8988T (cell line): ENCODE measurements at regions not wholly inside any gene's neighbourhood (a gene's known extent, or its start where the extent isn't known, plus 50 kb on each side); places are given as distances from the start of the nearest gene placed in this dataset.

Source experiments
- DNase-seq: peaks from one replicate; pipeline ENCODE4 v3.0.0; 2011

DNA sequence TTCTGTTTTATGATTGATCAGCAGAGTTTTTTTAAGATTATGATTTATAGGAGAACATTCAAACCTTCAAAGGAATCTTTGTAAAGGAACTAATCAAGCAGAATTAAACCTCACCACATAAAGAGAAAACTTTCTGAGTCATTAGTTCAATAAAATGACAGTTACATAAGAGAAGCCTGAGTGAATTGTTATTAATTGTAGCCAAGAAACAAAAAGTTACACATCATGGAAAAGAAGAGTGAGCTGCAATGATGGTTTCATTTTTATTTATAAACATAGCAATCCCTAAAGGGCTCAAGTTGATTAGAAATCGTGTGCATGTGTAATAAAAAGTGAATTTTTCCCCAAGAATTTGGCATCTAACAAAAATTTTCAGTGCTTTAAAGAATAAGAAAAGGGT is 731.4 kb downstream of the LTN1 start:
- no peak for DNase-seq

DNA sequence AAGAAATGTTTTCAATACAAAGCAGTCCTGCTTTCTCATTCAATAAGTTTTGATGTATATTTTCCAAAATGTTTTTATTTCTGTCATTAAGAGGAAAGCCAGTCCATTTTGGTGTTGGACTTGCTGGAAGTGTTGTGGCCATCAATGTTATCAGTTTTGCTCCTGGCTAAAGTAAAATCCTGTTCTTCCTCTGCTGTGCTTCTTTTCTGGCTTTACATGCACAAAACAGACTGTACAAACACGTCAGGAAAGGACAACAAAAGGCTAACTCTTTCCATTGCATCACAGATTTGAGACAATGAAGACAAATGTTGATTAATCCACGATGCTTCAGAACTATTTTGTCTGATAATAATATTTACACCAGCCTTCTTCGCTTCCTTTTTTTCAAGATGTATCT is 735.4 kb downstream of the LTN1 start:
- no peak for DNase-seq

DNA sequence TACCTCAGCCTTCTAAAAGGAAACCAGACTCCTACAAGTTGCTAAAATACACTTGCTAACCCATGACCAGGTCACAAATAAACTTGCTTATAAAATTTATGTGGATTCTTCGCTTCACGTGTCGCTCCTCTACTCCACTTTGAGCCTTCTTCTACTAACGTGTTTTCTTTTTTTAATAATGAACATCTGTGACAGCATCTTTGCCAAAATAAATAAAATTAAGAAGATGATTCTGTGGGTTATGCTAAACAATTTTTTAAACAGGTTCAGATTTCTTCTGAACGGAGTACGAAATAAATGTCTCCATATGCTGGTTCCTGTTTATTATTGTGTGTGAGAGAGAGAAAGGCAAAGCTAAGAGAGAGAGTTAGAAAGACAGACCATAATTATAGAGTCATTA is 735.8 kb downstream of the LTN1 start:
- no peak for DNase-seq

DNA sequence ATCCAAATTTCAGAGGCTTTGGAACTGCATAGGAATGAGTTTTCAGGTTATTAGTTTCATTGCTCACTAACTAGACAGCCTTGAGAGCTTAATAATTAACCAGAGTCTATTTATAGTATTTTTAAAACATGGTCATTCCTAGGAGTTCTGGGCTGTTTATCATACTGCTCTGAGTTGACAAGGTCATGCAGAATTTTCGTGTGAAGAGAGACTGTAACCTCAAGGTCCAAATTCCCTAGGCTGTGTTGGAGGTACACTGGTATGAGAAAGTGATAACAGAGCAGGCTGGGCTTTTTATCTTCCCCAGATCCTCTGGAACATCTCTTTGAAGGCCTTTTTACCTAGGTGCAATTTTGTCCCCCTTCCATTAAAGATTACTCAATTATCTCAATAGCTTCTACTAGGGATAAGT is 736.3 kb downstream of the LTN1 start:
- DNase-seq: no peak

DNA sequence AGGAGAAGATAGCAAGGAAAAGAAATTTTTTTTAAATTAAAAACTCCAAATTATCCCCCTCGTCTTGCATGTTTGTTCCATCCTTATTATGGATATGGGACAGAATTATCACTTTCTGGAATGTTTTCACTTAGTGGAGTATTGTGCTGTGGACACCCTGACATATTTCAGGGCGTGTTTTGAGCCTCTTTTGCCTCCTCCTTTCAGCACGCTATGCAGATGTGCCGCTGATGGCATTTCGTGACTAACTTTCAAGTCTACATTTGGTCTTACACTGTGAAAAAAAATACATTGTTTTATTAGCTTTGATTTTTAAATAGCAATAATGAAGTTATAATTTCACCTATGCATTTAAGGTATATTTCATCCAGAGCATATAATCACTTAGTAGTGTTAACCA is 738.7 kb downstream of the LTN1 start:
- no peak for DNase-seq

DNA sequence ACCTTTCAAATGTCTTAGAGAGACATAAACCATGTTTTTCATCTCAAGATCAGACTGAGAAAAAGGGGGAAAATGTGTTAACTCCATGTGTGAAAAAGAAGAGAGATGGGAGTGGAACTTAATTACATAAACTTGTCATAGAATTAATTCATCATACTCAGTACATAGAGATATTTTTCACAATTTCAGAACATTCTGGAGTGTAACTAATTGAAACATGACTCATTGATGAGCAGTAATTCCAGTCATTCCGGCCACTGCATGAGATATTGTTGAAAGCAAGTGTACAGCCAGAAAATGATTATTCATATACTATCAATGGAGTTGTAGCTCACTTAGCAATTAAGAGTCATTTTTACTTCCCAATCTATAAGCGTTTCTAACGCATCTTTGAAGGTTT is 739.3 kb downstream of the LTN1 start:
- no peak for DNase-seq

DNA sequence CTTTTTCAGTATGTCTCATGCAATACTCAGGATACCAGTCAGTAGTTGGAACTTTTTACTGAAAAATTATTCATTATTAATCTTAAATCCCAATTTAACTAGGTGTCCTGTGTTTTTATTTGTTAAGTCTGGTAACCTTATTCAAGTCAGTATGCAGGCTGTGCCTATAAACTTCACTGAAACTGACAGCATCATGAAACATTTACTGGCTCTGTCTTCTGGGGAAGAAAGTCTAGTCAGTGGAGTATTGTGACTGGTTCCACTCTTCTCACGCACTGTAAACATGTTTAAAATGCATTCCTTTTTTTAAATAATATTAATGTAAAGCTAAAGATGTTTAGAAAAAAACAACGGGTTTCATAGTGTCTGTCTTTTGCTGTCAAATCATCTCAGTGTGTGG is 739.7 kb downstream of the LTN1 start:
- DNase-seq: no peak

DNA sequence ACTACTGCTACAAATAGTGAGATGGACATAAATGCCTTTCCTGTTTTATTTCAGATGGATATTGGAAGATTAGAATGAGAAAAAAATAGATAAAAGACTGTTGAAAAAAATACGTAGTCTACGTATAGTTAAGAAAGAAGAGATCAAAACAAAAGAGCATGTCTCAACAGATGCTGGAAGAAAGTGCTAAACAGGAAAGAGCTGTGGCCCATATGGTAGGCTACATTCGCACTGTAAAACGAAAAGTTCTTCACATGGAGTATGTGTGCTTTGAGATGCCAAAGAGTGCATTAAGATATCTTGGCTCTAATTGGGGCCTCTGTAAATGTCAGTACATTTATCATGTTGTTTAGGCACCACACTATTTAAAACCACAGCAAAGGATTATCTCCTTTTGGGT is 741.7 kb downstream of the LTN1 start:
- DNase-seq: no peak

DNA sequence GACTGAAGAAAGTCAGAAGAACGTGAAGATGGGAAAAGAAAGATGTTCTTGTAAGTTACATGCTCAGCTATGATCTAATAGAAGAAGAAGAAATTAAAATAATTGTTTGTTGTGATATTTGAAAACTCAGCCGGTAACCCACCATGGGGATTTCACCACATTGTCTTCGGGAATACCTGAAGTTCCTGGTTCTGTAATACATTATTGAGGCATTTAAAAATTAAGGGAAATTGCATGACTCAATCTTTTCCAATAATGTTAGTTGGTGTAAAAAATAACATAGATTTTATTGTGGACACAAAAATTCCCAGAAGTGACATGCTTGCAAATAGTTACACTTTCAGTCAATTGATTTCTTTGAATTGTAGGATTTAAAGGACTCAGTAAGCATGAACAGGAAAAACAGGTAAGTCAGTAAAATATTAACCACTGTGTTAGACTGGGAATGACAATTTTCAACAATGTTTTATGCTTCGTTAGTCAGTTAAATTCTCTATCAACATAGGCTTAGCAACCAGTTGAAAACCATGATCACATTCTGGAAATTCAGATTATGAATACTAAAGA is 745.1 kb downstream of the LTN1 start:
- DNase-seq: no peak

DNA sequence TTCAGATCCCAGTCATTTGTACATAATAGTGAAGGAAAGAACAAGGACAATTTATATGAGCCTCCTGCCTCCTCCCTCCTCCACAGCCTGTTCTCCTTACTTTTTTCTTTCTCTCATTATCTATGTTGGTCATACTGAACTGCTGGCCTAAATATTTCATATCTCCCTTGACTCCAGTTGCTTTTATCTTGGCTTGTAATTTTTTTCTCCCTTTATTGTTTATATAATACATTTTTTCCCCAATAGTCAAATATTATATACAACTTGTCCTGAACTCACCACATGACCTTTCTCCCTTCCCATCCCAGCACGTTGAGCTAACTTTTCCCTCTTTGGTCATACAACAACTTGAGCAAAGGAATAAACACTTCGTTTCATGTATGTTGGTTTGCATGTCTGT is 752.1 kb downstream of the LTN1 start:
- no peak for DNase-seq

DNA sequence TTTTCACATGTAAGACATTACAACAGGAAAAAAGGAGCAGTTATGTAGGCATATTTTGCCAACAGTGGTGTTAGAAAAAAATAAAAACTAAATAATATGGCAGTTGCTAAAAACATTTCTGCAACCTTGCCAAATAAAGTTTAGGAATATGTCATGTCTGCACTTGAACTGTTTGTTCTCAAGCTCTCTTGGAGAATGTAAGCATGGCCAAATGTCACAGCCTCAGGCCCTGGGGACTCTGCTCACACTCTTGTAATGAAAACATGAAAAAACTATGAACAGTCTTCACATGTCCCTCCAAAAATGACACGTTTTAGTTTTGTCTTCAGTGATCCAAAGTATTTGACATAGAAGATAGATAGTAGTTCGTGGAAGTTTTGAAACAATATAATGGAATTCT is 753.3 kb downstream of the LTN1 start:
- DNase-seq: no peak

DNA sequence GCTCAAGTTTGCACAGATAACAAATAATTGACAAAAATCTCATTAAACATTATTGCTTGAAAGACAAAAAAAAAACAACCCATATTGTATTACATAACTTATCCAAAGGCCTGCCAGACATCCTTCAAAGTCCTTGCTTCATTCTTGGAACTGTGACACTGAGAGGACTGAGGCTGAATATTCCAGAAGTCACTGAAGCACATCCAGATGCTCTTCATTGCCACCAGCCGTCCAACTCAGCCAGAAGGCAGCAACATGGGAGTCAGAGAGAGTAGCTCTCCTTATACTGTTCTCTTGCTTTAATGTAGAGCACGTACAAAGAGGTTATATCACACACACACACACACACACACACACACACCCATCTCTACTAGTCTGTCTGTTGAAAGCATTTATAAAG is 755.0 kb downstream of the LTN1 start:
- DNase-seq: no peak

DNA sequence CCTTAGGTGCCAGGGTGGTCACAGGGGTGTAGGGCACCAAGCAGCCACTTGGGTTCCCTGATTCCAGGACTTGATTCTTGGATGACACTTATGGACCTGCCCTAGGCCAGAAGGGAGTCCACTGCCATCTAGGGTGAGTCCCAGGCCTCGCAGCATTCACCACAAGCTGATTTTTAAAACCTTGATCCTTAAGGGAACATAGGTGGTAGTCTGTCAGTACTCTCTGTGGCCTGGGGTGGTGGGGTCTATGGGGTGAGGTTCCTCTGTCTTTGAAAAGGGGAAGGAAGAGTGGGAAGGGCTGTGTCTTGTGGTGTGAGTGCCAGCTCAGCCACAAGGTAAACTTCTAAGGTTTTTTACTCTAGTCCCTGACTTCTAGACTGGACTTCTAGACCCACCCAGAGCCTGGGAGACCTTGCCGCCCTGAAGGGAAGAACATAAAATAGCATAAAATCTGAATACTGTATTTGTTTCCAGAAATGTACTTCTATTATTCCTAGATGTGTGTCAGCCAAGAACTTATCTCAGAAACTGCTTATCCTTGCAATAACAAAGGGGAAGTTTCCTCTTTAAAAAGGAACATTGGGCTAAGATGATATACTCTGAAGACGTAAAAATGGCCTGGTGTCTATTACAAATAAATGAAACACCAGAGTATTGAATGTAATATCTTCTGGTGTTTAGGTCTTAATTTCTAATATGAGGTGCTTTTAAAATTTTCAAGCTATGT is 757.3 kb downstream of the LTN1 start:
- no peak for DNase-seq

DNA sequence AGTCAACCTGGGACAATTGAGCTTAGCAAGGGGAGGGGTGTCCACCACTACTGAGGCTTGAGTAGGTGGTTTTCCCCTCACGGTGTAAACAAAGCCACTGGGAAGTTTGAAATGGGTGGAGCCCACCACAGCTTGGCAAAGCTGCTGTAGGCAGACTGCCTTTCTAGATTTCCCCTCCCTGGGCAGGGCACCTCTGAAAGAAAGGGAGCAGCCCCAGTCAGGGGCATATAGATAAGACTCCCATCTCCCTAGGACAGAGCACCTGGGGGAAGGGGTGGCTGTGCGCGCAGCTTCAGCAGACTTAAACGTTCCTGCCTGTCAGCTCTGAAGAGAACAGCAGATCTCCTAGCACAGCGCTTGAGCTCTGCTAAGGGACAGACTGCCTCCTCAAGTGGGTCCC is 758.4 kb downstream of the LTN1 start:
- no peak for DNase-seq

DNA sequence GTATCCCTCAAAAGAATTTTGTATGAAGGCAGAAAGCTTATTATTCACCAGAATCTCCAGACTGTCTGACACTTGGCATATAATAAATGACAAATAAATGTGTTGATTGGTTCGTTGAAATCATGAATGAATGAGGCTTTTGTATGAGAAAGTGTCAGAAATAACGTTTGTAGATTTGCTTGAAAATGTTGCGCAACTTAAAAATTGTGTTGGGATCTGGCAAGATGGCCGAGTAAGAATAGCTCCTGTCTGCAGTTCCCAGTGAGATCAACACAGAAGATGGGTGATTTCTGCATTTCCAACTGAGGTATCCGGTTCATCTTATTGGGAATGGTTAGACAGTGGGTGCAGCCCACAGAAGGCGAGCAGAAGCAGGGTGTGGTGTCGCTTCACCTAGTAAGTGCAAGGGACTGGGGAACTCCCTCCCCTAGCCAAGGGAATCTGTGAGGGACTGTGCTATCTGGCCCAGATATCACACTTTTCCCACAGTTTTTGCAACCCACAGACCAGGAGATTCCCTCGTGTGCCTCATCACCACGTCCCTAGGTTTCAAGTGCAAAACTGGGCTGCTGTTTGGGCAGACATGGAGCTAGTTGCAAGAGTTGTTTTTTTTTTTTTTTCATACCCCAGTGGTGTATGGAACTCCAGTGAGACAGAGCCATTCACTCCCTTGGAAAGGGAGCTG is 759.0 kb downstream of the LTN1 start:
- DNase-seq: no peak

DNA sequence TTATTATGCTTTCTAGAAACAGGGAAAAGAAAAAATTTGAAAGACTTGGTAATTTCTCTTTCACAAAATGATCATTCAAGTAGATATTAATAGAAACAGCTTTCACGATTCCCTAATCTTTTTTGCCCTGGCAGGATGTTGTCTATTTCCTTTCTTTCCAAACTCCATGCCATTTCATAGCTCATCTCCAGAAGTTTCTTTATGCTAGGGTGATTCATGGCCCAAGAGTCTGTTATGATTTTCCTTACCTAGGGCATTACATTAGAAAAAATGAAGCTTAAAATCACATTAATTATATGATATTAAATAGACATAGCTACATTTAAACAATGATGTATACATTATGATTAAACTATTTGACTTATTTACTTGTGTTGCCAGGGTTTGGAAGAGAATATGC is 762.1 kb downstream of the LTN1 start:
- DNase-seq: no peak

DNA sequence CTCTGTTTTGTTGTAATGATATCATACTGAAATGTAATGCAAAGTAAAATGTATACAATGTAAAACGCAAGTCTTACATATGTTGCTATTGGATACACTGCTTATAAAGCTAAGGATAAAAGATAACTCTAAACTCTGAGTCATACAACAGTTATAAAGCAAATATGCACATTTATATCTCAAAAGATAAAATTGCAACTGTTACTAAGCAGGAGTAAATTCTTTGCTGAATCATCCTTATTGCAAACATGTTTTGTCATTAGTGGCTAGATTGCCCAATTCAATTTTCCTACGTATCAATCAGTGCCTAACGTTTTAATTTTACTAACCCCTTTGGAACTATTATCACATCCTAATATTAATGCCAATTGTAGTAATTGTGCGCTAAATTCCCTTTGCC is 762.9 kb downstream of the LTN1 start:
- DNase-seq: no peak

DNA sequence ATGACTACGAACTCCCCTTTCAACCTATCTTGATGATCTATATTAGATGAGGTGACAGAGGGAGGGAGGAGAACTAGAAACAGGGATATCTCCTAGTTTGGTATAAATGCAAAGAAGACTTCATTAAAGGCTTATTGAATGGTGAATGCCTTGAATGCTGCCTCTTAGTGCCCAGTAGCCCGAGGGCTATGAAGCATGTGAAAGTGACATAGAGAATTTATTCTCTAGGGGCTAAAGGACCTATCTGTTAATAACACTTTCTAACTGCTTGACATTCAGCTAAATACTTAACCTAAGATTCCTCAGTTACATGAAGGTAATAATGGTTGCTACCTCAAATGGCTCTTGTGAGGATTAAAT is 764.1 kb downstream of the LTN1 start:
- no peak for DNase-seq

DNA sequence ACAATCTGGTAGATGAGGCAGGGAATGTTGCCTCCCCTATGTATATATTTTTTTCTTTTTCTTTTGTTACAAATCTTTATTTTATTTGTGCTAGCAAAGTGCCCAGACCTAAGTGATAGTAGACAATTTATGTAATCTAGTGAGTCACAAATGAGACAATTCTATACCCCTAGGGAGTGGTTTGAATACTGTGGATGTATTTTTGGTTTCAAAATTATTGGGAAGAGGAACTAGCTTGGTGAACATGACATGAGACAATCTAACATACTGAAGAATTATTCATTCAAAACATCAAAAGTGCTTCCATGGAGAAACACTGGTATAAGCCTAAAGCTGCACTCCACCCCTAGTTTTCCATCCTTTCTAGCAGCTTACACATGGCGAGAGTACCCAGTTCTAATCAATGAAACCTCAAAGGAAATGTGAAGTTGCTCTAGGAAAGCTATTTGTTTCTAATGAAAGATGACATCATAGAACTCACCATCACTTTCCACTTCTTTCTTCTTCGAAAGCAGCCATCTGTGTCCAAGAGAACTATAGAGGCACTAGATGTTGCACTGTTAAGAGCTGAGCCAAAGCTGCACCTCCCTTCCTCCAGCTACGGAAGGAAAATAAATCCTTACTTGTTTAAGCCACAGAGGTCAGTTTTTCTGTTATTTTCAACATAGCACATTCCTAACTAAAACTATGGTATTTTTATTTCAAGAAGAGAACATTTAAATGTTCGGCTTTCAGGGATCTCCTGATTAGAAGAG is 764.6 kb downstream of the LTN1 start:
- DNase-seq: no peak

DNA sequence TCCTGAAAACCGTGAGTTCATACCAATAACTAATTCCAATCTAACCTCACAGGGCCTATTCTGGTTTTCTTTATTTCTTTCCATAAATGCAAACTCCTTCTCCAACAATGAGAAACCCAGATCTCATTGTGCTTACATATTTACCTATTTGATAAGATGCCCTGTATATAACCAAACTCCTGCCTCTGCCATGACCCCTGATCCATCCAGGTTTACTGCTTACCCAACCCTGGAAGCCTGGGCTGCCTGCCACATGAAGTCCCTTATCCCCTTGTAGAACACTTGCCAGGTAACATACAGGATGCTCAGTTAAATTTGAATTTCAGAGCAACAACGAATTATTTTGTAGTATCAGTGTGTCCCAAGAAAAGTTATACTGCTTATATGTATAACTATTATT is 766.1 kb downstream of the LTN1 start:
- no peak for DNase-seq

DNA sequence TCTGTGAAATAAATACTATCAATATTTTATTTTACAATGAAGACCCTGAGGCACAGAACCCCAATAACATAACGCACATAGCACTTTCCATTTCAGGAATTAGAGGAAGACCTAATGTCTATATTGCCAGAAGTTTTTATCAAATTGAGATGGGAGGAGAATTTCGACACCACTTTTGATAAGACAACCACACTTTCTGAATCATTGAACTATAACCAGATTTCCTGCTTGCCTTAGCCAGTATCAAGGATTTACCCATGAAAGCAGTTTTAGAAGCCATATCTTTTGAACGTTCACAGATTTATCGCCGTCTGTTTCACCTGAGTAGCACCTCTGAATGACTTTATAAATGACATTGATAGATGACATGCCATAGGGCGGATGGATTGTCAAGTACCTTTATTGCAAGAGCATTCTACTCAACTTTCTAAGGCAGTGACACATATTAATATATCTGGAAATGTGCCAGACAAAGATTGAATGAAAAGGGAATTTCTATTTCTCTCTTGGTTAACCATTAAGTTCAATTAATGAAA is 768.4 kb downstream of the LTN1 start:
- DNase-seq: no peak

DNA sequence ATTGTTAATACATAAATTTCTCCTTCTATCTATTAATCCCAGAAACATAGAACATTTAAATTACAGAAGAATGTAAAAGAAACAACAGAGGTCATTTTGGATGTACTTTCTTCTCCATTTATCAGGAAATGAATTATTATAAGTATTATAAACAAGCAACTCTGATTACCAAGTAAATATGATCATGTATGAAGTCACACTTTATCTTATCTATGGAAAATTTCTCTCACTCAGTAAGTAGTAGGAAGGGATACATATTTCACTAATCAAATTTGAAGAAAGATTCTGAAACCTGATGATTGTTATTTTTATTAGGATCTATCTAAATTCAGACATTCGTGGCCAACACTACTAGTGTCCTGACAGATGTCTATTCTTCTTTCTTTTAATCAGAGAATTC is 770.7 kb downstream of the LTN1 start:
- no peak for DNase-seq

DNA sequence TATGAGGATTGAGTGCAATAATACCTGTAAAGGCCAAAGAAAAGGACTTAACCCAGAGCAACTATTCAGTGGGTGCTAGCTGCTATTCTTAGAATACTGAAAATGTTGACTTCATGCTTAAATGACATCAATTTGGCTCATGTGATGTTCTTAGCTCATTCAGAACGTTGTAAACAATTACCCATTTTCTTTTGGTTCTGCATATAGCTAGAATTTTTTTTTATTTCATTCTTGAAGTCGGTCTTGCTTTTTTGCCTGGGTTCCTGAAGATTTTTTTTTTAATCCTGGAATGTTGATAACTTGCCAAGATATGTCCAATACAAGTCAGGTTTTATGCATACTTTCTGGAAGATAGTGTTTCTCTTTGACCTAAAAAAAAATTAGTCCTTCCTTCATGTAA is 772.0 kb downstream of the LTN1 start:
- no peak for DNase-seq
